Pancreas (tissue), 10 donors: ENCODE measurements at regions not wholly inside any gene's neighbourhood (a gene's known extent, or its start where the extent isn't known, plus 50 kb on each side); places are given as distances from the start of the nearest gene placed in this dataset.

Experiments
- ATAC-seq, 4 donors: fragments of 200-7000 bp; cut with Tn5 transposase; one replicate each; pipeline versions ENCODE4 v1.8.0 to v1.9.1; 2020; ENCODE audit warnings: mild to moderate bottlenecking in 4 of 4, moderate library complexity in 4 of 4
- DNase-seq, 6 donors: peaks; one replicate each; pipeline ENCODE4 v3.0.0-alpha.2; 2020
- FAIRE-seq: peaks from 2 replicates; lab custom pipeline; 2012; peaks lifted over from hg19 to GRCh38; lab: Jason Lieb, UNC
- H3K27ac ChIP-seq, 4 donors: fragments of 200-600 bp; sonication (generic); 1 replicate in 3 of 4; 2 replicates in 1 of 4; pipeline versions ENCODE4 v1.5.0 to v1.8.0; 2020
- H3K27me3 ChIP-seq, 4 donors: fragments of 200-600 bp; one replicate each; pipeline ENCODE4 v1.8.0; 2021
- H3K36me3 ChIP-seq, 3 donors: fragments of 200-600 bp; sonication (generic) in 1 of 3; one replicate each; pipeline versions ENCODE4 v1.5.0 to v1.8.0; 2020 to 2021
- H3K4me1 ChIP-seq, 3 donors: fragments of 200-600 bp; one replicate each; pipeline ENCODE4 v1.8.0; 2021
- H3K4me3 ChIP-seq, 4 donors: fragments of 200-600 bp; sonication (generic) in 2 of 4; one replicate each; pipeline versions ENCODE4 v1.5.0 to v1.8.0; 2020 to 2021
- H3K9me3 ChIP-seq, 4 donors: fragments of 200-600 bp; one replicate each; pipeline ENCODE4 v1.8.0; 2021
- WGBS, 2 donors: extraction: QIAGEN DNeasy Blood & Tissue Kit; methylation state at CpG; one replicate each; pipeline ENCODE4 v1.1.7; 2013; 5-methylcytosine and 5-hydroxymethylcytosine counted together
- intact Hi-C, 3 donors: fragments of 100-400 bp; cut with DNase I; formaldehyde crosslinking; loops; one replicate each; pipeline versions ENCODE4 v1.11.1 to v1.14.2; 2022
- TF ChIP-seq, protein P1 (sequence below), 4 donors: fragments of 200-600 bp; sonication (generic) in 3 of 4; IDR thresholded peaks; one replicate each; pipeline versions ENCODE4 v1.5.0 to v1.8.0; 2021; ENCODE audit warnings: antibody characterized with exemption in 4 of 4
- donor health status: healthy with polysubstance abuse.
- donor health status: DM: no; HTN: no; CAD: no; lungs with moderate emphysema.
- donor health status: DM: no; HTN: no; CAD: no.
- donor health status: control.
- donor health status: control.
- donor health status: Bipolar disorder and iron deficiency.
- donor health status: DM: yes; HTN: yes; CAD: no.
- donor health status: DM: no; HTN: no; CAD: no.
- donor health status: DM: no; HTN: no; CAD: no.
- donor health status: DM: yes; HTN: yes; CAD: no.

DNA sequence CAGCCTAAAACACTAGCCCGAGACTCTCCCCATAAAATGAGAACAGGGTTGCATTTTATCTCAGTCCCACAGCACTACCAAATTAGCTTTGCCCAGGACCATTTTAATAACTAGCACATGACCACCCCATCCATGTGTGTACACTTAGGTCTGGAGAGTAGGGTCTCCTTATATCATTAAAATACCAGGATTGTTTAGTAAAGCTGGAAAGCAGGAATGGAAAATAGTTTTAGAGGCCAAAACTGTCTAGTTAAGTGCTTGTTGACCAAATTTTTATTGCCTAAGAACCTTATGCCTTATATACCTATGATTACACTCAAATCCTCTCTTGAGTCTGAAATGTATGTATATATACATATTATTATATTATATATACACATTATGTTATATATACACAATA is 608.4 kb downstream of the HDGFL1 start:
- Histone ChIP-seq H3K27me3 (no peaks in the 10 kb centered on the region), H3K4me1 (no peaks in the 10 kb centered on the region), H3K27ac (no peak overlapping the region), H3K36me3 (no peaks in the 10 kb centered on the region), H3K4me3 (no peak overlapping the region), H3K9me3 (no peaks in the 10 kb centered on the region)
- WGBS, 2 donors, result 52 to 74% methylated on average over 1 of the region's 1 CpG
- DNase-seq, result no peak
- TF ChIP-seq, protein P1, sequence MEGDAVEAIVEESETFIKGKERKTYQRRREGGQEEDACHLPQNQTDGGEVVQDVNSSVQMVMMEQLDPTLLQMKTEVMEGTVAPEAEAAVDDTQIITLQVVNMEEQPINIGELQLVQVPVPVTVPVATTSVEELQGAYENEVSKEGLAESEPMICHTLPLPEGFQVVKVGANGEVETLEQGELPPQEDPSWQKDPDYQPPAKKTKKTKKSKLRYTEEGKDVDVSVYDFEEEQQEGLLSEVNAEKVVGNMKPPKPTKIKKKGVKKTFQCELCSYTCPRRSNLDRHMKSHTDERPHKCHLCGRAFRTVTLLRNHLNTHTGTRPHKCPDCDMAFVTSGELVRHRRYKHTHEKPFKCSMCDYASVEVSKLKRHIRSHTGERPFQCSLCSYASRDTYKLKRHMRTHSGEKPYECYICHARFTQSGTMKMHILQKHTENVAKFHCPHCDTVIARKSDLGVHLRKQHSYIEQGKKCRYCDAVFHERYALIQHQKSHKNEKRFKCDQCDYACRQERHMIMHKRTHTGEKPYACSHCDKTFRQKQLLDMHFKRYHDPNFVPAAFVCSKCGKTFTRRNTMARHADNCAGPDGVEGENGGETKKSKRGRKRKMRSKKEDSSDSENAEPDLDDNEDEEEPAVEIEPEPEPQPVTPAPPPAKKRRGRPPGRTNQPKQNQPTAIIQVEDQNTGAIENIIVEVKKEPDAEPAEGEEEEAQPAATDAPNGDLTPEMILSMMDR (IDR thresholded peaks at IDR 0.05), result no peak
- intact Hi-C loops, result no loop called here
- FAIRE-seq, result no peak
- no peak for ATAC-seq

DNA sequence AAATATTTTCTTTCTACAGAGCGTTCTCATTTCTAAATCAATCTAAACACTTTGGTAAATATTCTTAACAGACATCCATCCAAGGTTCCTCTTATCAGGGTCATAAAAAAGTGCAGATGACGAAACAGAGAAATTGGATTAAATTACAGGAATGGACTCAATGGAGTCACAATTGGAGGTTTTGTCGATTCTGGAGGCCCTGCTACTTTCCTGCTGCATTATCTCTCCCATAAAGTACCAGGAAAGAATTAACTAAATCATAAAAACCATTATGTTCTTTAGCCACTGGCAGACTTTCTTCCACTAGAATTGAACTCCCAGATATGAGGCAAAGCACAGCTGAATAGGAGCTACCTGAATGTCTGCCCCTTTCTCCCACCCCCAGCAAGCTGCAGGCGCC is 610.6 kb downstream of the HDGFL1 start:
- Histone ChIP-seq H3K36me3 (no peaks in the 10 kb centered on the region), H3K4me3 (no peak overlapping the region), H3K27me3 (no peaks in the 10 kb centered on the region), H3K27ac (no peak overlapping the region), H3K9me3 (no peaks in the 10 kb centered on the region), H3K4me1 (no peaks in the 10 kb centered on the region)
- TF ChIP-seq, protein P1 (IDR thresholded peaks at IDR 0.05), result no peak
- intact Hi-C loops, result no loop called here
- WGBS, 2 donors, result 73 to 82% methylated on average over 4 of the region's 4 CpGs
- DNase-seq (no peak), FAIRE-seq (no peak), ATAC-seq (no peak)

DNA sequence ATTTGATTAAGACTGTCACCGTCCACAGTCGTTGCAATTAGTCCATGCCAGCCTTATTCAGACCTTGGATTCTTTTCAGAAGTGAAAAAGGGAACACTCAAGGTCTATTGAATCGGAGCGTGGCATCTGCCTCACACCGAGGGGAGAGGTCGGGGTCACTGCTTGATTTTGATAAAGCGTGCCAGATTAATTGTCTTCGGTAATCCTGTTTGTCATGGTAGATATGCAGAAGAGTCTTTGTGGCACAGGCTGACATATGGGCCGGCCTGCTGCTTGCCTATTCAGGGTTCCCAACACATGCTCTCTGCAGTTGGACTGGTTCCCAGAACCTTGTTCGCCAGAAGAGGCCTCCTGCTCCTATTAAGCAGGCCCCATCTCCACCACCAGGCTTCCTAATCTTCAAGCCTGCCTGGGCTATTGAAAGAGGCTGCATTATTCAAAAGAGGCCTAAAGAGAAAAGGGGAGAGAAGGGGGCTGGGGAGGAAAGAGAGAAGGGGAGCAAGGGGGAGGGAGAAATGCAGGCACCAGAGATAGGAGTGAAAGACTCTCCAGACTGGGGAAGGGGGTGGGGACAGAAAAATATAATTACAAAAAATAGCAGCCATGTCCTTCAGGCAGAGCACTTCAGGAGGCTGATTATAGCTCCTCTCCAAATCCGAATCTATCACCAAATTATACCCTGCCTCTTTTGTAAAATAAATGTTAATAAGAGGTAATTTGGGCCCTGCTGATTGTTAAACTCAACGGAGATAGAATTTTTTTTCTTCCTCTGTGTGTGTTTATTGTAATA is 611.3 kb downstream of the HDGFL1 start:
- no peak overlapping the region for H3K27ac ChIP-seq
- intact Hi-C loops, result no loop called here
- peak; percentile 43 to 88 (median 82) for ATAC-seq
- no peaks in the 10 kb centered on the region for H3K4me1 ChIP-seq
- no peaks in the 10 kb centered on the region for H3K27me3 ChIP-seq
- TF ChIP-seq, protein P1 (IDR thresholded peaks at IDR 0.05), result no peak
- peak in 5 of 6 donors; percentile 32 to 44 (median 42) for DNase-seq
- H3K9me3 ChIP-seq, result no peaks in the 10 kb centered on the region
- 24% methylated on average over 12 of the region's 12 CpGs for WGBS, 2 donors
- no peak overlapping the region for H3K4me3 ChIP-seq
- H3K36me3 ChIP-seq, result no peaks in the 10 kb centered on the region
- no peak for FAIRE-seq

DNA sequence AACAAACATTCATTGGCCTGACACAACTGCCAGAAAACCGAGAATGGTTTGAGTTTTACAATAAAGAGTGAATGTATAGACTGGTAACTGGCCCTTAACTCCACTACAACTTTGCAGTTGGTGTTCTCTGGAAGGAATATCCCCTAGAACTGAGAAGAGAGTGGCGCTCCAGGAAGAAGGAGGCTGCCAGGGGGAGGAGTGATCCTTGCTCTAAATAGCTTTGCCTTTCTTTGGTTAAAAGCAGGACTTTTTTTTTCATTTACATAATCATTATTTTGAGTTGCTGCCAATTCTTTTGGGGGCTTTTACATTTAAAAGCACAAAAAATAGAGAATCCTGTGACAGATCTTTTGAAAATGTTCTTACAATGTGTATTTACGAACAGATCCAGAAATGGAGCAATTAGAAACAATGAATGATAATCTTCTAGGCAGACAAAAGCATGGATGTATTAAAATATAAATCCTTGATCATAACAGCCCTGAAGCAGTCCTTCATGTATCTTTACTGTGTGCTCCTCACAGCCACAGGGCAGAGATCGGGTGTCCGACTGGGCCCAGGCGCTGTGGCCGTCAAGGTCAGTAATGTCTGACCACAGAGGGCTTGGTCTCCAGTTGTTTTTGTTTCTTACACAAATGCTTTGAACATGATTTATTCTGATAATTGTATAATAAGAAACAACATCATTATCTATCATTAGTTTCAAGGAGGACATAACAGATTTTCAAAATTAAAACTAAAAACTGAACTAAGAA is 612.2 kb downstream of the HDGFL1 start:
- WGBS, 2 donors, result 92 to 94% methylated on average over 7 of the region's 7 CpGs
- ATAC-seq, result no peak
- Histone ChIP-seq H3K9me3 (no peaks in the 10 kb centered on the region), H3K36me3 (no peaks in the 10 kb centered on the region), H3K4me3 (no peak overlapping the region), H3K4me1 (no peaks in the 10 kb centered on the region), H3K27me3 (no peaks in the 10 kb centered on the region), H3K27ac (no peak overlapping the region)
- intact Hi-C loops, result no loop called here
- DNase-seq, result no peak
- TF ChIP-seq, protein P1 (IDR thresholded peaks at IDR 0.05), result no peak
- FAIRE-seq, result no peak

DNA sequence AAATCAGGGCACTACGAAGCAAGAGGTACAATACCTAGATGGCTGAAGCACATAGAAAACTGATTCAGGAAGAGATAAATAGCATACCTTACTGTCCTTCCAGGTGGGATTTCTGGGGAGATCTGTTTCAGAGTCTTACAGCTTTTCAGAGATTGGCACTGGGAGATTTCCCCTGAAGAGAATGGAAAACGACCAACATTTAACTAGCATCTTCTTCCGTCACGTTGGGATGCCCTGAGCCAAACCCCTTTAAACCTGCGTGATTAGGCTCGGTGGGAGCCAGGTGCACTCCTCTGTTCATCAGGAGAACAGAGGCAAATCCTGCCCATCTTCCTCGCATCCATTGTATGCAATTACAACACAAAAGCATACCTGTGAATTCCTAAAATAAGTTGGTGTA is 614.5 kb downstream of the HDGFL1 start:
- ATAC-seq, result no peak
- Histone ChIP-seq H3K36me3 (no peaks in the 10 kb centered on the region), H3K4me1 (no peaks in the 10 kb centered on the region), H3K4me3 (no peak overlapping the region), H3K9me3 (no peaks in the 10 kb centered on the region), H3K27me3 (no peaks in the 10 kb centered on the region), H3K27ac (no peak overlapping the region)
- FAIRE-seq, result no peak
- WGBS, 2 donors, result 61 to 79% methylated on average over 7 of the region's 7 CpGs
- TF ChIP-seq, protein P1 (IDR thresholded peaks at IDR 0.05), result no peak
- intact Hi-C loops, result no loop called here
- DNase-seq, result no peak
